Left renal pelvis (tissue), 4 donors: ENCODE measurements at regions not wholly inside any gene's neighbourhood (a gene's known extent, or its start where the extent isn't known, plus 50 kb on each side); places are given as distances from the start of the nearest gene placed in this dataset.

Experiments used
- DNase-seq, 4 donors: peaks; one replicate each; pipeline ENCODE4 v3.0.0-alpha.2; 2013; ENCODE audit warnings: low read depth in 4 of 4, low spot score in 3 of 4

DNA sequence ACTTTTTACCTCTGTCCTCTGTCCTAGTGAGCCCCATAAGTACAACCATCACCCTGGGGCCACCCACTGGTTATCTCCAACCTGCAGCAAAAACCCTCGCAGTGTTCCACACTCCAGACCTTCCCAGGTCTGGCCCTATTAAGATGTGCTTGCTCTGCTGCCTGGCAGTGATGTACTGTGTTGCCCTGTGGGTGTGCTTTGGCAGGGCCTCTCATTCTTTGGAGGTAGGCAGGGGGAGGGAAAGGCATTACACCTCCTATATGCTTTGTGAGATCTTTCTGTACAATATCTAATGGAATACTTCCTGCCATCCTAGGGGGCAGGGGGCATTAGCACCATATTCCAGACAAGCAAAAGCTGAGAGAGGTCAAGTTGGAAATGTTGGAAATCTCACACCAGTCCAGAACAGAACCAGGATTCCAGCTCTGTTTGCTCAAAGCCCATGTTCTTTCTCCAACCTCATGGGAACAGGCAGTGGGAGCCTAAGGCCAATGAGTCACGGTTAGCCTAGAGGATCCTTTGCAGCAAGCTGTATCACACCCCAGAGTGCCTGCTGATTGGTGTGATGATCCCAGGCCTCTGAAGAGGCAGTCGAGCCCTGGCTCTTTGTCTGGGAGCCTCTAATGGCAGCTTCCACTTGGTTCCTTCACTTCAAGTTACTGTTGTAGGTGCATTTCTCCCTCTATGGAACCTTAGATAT, 59.7 kb upstream of the UBL3 start:
- DNase-seq, result no peak

DNA sequence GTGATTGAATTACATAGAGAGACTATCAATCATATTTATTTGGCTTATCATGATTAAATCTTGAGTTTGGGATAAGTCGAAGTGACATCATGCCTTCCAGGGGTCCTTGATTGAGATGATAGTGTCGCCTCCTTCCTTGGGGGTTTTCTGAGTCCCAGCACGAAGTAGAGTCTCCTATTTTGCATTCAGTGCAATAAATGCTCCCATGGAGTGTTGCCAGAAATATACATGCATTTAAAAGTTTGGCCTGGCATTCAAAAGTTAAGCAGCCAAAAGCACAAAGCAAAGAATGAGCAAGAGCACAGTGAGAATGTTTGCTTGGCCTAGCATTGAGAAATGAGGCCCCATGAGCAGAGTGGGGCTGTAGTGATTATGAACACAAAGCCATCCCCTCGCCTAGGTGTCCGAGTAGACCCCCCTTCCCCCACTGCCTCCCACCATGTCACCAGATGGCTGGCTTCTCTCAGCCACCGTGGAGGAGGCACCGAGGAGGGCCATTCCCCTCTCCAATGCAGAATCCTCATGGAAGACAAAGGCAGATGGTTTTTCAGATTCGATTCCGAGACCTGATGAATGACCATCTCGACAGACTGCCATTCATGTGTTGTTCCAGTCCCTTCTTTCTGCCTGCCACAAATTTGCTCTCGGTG, 58.8 kb upstream of the UBL3 start:
- DNase-seq, result no peak

DNA sequence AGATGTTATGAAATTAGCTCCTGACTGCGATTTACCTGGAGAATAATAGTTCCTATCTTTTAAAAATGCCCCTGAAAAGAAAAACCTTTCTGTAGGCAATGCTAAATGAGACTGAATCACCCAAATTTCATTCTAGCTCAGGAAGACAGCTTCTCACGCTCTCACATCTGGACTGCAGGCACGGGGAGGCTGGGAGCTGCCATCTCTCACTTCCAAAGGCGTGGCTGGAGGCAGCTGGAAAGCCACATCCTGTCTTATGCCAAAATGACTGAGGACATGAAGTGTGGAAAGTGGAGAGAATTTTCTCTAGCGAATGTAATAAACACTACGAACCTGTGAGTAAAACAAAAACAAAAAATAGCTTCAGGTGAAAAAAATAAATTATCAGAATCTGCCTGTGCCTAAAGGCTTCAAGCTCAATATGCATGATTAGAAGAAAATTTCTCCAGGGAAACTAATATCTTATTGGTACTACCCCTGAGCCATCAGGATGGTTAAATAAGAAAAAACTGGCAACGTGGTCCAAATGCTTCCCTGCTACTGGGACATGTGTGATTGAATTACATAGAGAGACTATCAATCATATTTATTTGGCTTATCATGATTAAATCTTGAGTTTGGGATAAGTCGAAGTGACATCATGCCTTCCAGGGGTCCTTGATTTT, 58.1 kb upstream of the UBL3 start:
- no peak for DNase-seq

DNA sequence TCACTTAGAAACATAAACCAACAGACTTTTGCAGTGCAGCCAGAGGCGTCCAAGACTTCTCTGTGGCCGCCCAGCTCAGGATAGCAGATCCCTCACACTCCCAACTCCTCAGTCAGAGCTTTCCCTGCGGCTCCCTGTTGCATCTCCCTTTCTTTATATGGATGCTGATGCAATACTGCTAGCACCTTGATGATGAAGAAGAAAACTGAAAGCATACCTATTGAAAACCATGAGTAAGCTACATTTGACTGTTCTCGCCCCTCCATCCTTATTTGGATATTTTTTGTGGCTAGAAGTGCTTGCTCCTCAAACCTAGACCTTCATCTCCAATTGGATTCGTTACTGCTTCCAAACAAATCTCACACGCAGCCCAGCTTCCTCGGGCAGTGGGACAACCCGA, 57.3 kb upstream of the UBL3 start:
- no peak for DNase-seq

DNA sequence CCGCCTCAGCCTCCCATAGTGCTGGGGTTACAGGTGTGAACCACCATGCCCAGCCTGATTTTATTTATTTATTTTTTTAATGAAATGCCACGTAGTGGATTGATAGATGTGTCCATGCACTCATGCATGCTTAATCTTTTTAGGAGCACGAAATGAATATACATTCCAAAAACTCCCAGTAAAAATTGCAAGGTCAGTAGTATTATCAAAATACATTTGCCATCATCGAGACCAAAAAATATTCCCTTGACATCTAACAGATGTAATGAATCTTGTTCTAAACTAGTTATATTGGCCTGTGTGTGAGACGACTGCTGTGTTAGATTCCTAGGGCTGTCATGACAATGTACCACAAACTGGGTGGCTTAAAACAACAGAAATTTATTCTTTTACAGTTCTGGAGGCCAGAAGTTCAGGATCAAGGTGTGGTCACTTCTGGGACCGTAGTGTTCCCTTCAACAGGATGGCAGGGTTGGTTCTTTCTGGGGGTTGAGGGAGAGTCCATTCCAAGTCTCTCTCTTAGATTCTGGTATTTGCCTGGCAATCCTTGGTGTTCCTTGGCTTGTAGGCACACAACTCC, 56.1 kb upstream of the UBL3 start:
- DNase-seq, result no peak

DNA sequence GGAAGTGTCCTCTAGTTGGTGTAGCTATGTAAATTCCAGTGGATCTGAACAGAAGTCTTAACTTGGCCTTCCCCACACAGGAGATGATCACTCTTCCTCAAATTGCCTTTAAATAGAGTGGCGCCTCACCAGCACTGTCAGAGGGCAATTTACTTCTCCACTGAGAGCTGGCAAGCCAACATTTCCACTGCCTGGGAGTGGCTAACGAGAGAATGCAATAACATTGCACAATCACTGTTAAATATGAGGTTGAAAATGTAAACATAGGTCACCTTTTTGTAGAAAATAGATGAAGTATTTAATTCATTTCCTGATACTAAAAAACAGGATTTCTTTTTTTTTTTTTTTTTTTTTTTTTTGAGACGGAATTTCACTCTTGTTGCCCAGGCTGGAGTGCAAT, 55.4 kb upstream of the UBL3 start:
- no peak for DNase-seq

DNA sequence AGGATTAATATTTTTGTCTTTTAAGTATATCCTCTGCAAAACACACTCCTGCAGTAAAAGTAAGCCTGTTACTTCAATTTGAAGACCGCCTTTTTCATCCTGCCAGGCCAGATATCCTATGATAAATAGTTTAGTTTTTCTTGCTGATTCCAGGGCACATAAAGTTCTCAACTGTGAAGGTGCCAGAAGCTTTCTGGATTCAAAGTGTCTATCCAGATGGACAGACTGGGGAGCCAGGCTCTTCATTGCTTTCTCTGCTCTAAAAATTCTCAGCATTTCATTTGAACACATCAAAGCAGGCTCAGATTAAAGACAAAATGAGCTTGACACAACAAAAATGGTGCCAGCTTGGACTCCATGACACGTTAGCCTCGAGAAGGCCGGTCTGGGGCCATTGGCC, 53.6 kb upstream of the UBL3 start:
- DNase-seq, result no peak

DNA sequence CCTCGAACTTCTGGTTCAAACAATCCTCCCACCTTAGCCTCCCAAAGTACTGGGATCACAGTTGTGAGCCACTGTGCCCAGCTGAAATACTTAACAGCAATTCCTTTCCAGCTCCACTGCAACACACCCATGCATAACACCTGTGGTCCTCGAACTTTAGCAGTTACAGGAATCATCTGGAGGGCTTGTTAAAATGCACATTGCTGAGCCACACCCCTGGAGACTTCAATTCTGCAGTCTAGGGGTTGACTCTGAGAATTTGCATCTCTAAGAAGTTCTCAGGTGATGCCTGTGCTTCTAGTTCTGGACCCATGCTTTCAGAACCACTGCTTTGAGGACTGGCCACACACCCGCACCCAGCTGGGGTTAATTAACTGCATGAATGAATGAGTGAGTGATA, 53.1 kb upstream of the UBL3 start:
- DNase-seq, result no peak

DNA sequence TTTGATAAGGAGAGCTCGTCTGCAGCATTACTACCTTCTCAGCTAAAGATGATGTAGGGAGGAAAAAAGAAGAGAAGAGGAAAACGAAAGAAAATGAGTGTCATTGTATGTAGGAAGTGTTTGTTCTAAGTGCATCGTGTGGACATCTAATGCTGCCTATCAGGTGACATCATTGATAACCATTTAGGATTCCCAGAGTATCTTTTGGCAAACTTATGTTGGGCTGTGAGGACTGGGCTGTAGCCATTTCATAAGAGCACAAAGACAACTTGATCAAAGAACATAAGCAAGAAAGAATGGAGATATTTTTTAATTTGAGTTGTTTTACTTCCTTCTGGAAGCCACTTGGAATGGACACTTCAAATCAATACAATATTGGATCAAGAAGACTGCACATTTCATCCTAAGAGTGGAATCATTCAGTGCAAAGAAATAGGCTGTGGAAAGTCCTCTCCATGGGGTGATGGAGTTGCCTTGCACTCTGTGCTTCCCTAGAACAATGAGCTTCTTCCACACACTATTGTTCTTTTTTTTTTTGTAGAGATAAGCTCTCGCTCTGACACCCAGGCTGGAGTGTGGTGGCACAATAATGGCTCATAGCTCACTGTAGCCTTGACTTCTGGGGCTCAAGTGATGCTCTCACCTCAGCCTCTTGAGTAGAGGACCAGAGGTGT, 52.4 kb upstream of the UBL3 start:
- DNase-seq, result no peak

DNA sequence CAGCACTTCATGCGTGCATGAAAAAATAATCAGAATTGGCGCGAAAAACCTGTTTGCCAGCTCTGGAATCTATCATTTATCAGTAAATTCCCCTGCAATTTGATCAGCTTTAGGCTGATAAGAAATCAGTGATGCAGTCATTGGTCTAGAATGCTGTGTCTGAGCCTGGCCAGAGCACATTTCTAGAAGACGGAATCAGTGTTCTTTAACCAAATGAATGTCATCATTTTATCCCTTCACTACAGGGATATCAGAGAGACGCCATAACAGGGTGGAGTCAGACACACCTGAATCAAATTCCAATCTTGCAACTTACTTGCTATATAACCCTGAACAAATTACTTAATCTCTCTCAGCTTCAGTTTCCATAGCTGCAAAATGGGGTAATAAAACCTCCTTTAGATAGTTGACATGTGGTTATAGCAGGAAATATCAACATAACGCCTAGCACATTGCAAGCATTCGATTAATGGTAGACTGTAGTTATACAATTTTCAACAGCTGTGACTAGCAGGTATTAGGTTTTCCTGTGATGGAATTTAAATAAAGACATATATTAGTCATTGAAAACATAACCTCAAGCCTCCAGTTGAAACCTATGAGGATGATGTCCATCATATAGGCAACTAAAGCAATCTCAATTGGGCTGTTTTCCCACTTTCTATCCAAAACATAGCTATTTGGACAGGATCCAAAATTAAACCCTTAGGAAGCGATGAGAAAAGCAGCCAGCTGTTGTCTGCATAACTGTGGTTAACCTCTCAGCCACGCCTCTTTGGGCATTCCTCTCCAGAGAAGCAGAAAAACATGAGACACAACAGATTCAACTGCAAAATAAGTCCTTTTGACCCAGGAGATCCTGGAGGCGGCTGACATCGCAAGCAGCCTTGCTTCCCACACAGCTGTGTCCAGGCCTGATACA, 51.6 kb upstream of the UBL3 start:
- DNase-seq, result no peak
